Stimulated activated CD8-positive, alpha-beta memory T cell treated with anti-CD3 and anti-CD28 coated beads, Interleukin-4, amount 100 ng/mL, for 48 hours (primary cell): ENCODE measurements at regions not wholly inside any gene's neighbourhood (a gene's known extent, or its start where the extent isn't known, plus 50 kb on each side); places are given as distances from the start of the nearest gene placed in this dataset.
A peak's percentile ranks its signal among the peaks of the same experiment; 100 is the strongest.
"Not testable (repeated sequence)": the region's sequence is repeated elsewhere in the genome, so short reads cannot be mapped to it uniquely, and the experiment has no call there.

Source experiments
- DNase-seq: peaks from one replicate; pipeline ENCODE4 v3.0.0-alpha.2; 2020

DNA sequence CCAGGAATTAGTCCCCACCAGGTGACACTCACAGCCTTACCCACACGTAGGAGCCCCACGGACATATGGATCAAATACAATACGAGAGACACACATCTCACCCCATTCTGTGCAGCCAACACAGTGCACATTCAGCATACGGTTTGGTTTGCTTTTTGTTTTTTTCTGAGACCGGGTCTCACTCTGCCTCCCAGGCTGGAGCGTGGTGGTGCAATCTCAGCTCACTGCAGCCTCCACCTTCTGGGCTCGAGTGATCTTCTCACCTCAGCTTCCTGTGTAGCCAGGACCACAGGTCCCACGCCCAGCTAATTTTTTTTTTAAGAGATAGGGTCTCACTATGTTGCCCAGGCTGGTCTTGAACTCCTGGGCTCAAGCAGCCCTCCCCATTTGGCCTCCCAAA, 102.8 kb downstream of the POTEB start:
- not testable (repeated sequence) for DNase-seq

DNA sequence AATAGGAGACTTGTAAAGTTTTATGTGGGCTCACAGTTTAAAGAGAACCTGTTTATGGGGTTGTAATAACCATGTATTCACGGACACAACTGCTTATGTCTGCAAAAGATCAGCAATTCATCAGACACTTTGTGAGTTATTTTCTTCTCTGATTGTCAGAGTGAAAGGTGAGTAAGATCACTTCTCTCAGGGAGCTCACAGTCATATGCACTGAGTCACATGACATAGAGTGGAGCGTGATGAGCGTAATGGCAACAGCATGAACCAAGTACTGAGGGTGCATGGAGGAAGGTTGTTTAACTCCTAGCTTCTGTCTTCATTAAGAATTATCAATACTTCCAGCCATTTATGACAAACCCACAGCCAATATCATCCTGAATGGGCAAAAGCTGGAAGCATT, 111.0 kb downstream of the POTEB start:
- DNase-seq: not testable (repeated sequence)

GRCh38 chr15:21763756-21764155, 113.8 kb downstream of the POTEB start:
- not testable (repeated sequence) for DNase-seq

GRCh38 chr15:21760250-21761023, 117.1 kb downstream of the POTEB start:
- DNase-seq: peak; percentile 29

DNA sequence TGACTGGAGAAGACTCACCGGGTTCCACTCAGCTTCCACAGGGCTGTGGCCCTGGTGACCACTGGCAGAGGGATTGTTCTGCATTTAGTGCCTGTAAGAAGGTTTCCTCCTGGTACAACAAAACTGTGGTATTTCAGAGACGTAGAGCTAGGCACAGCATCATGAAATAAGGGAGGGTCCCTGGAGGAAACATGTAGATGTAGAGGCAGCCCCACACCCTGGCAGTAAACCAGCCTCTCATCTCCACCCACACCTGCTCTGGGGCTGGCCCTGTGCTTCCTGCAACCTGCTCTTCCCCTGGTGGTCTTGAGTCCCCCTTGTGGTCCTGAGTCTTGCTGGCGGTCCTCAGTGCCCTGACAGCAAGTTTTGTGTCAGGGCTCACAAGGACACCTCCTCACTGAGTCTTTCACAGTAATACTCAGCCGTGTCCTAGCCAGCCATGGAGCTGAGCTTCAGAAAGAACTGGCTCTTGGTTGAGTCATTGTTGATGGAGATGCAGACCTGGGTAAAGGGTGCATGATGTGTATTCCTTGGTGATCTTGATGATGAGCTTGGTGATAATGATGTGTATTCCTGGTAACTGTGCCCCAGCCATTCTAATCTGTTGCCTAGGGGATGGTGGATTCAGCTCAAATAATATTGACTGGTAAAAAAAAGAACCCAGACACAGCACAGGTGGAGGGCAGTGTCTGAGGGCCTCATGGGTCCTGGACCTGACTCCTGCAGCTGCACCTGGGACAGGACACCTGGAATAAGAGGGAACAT, 118.0 kb downstream of the POTEB start:
- DNase-seq: peak; percentile 22

DNA sequence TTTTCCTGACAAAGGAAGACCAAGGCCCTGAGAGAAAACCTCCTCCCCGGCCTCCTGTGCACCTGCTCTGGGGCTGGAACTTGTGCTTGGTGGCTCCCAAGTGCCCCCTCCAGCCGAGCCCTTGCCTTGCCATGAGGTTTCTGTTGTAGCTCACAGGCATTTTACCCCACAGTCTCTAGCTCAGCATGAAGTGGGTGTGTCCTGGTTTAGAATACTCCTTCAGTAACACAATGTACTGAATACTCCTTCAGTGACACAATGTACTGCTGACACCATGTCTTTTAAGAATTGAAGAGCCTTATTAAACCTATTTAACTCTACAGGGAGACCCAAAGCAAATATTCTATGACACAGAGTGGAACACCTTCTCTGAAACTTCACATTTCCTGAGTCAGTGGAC, 123.7 kb downstream of the POTEB start:
- not testable (repeated sequence) for DNase-seq

DNA sequence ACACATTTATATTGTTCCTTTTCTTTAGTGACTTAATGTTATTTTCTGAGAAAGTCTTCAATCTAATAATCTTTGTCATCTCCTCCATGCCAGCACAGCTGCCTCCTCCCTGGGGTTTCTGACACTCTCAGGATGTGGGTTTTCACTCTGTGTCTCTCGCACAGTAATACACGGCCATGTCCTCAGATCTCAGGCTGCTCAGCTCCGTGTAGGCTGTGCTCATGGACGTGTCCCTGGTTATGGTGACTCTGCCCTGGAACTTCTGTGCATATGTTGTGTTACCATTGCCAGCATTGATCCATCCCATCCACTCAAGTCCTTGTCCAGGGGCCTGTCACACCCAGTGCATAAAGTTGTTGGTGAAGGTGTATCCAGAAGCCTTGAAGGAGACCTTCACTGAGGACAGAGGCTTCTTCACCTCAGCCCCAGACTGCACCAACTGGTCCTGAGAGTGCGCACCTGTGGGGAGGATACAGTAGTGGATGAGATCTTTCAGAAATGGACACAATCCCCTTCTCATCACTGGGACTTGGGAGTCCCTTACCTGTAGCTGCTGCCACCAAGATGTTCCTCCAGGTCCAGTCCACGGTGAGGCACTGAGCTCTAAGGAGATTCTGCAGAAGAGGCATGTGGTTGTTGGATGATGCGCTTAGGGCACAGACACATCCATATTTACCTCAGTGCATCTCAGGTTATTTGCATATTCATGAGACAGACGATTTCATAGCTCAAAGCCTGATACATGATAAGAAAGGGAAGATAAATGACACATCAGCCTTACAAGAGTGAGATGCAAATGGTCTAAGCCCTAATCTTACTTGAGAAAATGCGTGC, 125.2 kb downstream of the POTEB start:
- DNase-seq: peak; percentile 33

DNA sequence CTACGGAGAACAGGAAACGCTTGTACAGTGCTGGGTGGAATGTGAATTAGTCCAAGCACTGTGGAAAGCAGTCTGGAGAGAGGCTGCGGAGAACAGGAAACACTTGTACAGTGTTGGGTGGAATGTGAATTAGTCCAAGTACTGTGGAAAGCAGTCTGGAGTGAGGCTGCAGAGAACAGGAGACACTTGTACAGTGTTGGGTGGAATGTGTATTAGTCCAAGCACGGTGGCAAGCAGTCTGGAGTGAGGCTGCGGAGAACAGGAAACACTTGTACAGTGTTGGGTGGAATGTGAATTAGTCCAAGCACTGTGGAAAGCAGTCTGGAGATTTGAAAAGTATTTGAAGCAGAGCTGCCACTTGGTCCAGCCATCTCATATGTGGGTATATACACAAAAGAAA, 128.4 kb downstream of the POTEB start:
- not testable (repeated sequence) for DNase-seq

DNA sequence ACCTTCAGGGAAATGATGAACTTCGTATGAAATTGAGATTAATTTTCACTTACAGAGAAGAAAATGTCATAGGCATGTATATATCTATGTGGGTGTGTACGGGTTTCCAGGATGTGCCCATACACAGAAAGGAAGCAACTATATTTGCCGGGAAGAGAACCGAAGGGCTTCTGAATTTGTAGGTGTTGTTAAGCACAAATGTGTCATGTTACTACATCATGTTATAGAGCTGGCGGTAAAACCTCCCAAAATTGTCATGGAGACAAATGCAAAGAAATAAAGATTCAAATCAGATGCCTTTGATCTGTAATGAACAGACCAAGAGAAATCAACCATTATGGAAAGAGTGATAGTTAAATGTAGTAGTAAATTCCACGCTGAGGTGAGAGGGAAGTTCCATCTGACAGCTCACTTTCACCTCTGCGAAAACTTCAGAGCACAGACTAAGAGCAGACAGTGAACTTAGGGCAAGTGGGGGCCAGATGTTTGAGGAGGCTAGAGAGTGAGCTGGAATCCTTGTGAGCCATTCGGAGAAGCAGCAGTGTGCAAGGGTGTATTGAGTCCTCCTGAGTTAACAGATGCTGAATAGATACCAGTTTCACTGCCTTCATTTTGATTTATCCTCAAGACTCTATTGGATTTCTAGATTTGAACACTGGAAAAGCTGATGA, 133.2 kb downstream of the POTEB start:
- DNase-seq: not testable (repeated sequence)

DNA sequence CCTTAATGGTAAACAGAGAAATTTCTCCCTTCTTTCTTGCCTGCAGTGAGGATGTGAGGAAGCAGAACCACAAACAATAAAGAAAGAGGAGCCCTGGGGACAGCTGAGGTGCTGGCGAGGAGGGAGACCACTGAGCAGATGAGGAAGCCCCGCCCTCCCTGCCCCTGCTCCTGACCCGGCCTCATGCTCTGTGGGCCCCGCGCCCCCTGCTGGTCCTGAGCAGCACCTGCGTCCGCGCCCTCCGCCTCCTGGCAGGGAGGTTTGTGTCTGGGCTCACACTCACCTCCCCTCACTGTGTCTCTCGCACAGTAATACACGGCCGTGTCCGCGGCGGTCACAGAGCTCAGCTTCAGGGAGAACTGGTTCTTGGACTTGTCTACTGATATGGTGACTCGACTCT, 135.5 kb downstream of the POTEB start:
- not testable (repeated sequence) for DNase-seq

- DNase-seq: not testable (repeated sequence)
Measured at GRCh38 chr15:21738003-21738402, 139.5 kb downstream of the POTEB start.

GRCh38 chr15:21736443-21736842, 141.1 kb downstream of the POTEB start:
- DNase-seq: not testable (repeated sequence)

DNA sequence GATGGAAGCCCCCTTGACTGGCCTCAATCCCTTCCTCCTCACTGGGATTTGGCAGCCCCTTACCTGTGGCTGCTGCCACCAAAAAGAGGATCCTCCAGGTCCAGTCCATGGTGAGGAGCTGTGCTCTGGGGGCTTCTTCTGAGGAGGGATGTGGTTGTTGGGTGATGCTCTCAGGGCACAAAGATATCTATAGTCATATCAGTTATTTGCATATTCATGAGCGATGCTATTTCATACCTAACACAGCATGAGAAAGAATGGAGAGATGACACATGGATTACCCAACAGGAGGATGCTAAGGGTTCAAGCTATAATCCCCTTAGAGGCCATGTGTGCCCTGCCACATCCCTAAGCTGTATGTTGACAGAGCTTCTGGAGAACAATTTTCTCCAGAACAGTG, 141.7 kb downstream of the POTEB start:
- not testable (repeated sequence) for DNase-seq

DNA sequence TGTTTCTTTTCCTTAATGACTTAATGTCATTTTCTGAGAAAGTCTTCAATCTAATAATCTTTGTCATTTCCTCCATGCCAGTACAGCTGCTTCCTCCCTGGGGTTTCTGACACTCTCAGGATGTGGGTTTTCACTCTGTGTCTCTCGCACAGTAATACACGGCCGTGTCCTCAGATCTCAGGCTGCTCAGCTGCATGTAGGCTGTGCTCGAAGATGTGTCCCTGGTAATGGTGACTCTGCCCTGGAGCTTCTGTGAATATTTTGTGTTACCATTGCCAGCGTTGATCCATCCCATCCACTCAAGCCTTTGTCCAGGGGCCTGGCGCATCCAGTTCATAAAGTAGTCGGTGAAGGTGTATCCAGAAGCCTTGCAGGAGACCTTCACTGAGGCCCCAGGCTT, 142.2 kb downstream of the POTEB start:
- DNase-seq: not testable (repeated sequence)

GRCh38 chr15:21731496-21731895, 146.0 kb downstream of the POTEB start:
- DNase-seq: not testable (repeated sequence)

DNA sequence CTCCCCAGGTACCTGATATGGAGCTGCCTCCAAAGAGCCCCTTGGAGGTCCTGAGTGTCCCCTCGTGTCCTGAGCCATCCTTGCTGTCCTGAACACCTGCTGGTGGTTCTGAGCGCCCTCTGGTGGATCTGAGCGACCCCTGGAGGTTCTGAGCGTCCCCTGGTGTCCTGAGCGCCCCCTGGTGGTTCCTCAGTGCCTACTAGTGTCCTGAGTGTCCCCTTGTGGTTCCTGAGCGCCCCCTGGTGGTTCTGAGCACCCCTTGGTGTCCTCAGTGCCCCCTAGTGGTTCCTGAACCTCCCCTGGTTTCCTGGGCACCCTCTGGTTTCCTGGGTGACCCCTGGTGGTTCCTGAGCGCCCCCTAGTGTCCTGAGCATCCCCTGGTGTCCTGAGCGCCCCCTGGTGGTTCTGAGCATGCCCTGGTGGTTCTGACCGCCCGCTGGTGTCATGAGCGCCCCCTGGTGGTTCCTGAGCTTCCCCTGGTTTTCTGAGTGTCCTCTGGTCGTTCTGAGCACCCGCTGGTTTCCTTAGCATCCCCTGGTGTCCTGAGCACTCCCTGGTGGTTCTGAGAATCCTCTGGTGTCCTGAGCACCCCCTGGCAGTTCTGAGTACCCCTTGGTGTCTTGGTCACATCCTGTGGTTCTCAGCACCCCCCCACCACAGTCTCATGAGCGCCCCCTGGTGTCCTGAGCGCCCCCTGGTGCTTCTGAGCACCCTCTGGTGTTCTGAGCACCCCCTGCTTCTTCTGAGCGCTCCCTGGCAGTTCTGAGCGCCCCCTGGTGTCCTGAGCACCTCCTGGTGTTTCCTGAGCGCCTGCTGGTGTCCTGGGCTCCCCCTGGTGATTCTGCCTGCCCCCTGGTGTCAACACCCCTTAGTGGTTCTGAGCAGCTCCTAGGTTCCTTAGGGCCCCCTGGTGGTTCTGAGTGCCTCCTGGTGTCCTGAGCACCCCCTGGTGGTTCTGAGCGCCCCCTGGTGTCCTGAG, 146.8 kb downstream of the POTEB start:
- not testable (repeated sequence) for DNase-seq

- not testable (repeated sequence) for DNase-seq
Measured at GRCh38 chr15:21724988-21725387, 152.5 kb downstream of the POTEB start.

DNA sequence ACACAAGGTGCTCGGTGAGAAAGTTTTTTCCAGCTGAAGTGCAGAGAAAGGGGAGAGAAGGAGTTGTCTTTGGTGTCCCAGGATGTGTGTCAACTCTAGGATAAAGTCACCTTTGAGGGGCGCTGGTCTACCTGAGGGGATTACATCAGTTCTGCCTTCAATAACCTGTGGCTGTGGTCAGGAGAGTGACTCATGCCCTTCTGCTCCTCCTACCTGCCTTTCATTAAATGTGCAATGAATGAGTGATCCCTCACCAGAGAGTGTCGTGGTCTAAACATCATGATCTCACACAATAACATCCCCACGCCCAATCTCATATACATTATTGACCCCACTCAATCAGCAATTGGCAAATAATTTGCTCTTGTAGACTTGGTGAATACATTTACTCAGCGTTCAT, 156.4 kb downstream of the POTEB start:
- DNase-seq: not testable (repeated sequence)

DNA sequence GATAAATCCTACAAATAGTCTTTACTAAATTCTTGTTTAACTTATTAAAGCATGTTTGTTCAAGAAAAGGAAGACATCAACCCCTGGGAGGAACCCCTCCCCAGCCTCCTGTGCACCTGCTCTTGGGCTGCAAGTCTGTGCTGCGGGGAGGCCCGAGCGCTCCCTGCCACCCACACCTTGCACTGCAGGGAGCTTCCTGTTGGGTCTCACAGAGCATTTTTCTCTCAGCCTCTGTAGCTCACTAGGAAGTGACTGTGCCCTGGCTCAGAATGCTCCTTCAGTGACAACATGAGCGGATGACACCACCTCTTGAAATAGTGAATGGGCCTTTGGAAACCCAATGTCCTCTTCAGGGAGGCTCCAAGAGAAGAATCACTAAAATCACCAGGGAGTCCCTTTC, 158.8 kb downstream of the POTEB start:
- not testable (repeated sequence) for DNase-seq

DNA sequence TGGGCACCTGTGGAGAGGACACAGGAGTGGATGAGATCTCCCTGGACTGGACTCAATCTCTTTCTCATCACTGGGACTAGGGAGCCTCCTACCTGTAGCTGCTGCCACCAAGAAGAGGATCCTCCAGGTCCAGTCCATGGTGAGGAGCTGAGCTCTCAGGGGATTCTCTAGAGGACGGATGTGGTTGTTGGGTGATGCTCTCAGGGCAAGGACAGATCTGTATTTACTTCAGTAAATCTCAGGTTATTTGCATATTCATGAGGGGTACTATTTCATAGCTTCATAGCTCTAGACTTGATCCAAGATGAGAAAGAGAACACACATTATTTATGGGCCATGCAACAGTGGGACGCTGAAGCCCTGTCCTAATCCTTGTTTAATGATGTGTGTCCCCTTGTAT, 159.4 kb downstream of the POTEB start:
- DNase-seq: not testable (repeated sequence)

- DNase-seq: not testable (repeated sequence)
Measured at GRCh38 chr15:21717661-21718060, 159.9 kb downstream of the POTEB start.
